ENCODE measurements at regions not wholly inside any gene's neighbourhood (a gene's known extent, or its start where the extent isn't known, plus 50 kb on each side); places are given as distances from the start of the nearest gene placed in this dataset.

GRCh38 chr20:40481337-40481736 lies 207.7 kb downstream of the MAFB start:
- H3K4me2 ChIP-seq (ENCODE audit: low read length): no peak overlapping the region
- no peak overlapping the region for H3K4me3 ChIP-seq (ENCODE audit: low read depth, low read length, poor library complexity, severe bottlenecking)
- no peaks in the 10 kb centered on the region for H3K9me2 ChIP-seq (ENCODE audit: low read depth, low read length)
- H2AFZ ChIP-seq (ENCODE audit: low read length): no peak overlapping the region
- no peaks in the 10 kb centered on the region for H3F3A ChIP-seq (ENCODE audit: insufficient read depth, low read length)
- no peaks in the 10 kb centered on the region for H3K36me3 ChIP-seq (ENCODE audit: insufficient read depth, low read length)
- H3K79me2 ChIP-seq (ENCODE audit: insufficient read depth, low read length): no peaks in the 10 kb centered on the region
- no peak overlapping the region for H3K27ac ChIP-seq (ENCODE audit: low read depth, low read length, poor library complexity, severe bottlenecking)
- no peaks in the 10 kb centered on the region for H3K27me3 ChIP-seq (ENCODE audit: insufficient read depth, low read length)
- no peaks in the 10 kb centered on the region for H3K4me1 ChIP-seq (ENCODE audit: insufficient read depth, low read length, severe bottlenecking)
- H3K9me3 ChIP-seq (ENCODE audit: low read length): no peaks in the 10 kb centered on the region
- H3K9ac ChIP-seq (ENCODE audit: low read length): no peak overlapping the region
- no peaks in the 10 kb centered on the region for H4K20me1 ChIP-seq (ENCODE audit: insufficient read depth, low read length)
- TF ChIP-seq CTCF (IDR thresholded peaks at IDR 0.05; ENCODE audit: low read length): no peak
- no peak for TF ChIP-seq EZH2 (IDR thresholded peaks at IDR 0.05; ENCODE audit: borderline replicate concordance, low read length)

- H3K4me3 ChIP-seq (ENCODE audit: low read depth, low read length, poor library complexity, severe bottlenecking): no peak overlapping the region
- no peaks in the 10 kb centered on the region for H3K4me1 ChIP-seq (ENCODE audit: insufficient read depth, low read length, severe bottlenecking)
- TF ChIP-seq EZH2 (IDR thresholded peaks at IDR 0.05; ENCODE audit: borderline replicate concordance, low read length) (no peak), CTCF (IDR thresholded peaks at IDR 0.05; ENCODE audit: low read length) (no peak)
- no peaks in the 10 kb centered on the region for H3K9me2 ChIP-seq (ENCODE audit: low read depth, low read length)
- H3K9me3 ChIP-seq (ENCODE audit: low read length): no peaks in the 10 kb centered on the region
- no peaks in the 10 kb centered on the region for H4K20me1 ChIP-seq (ENCODE audit: insufficient read depth, low read length)
- H3K4me2 ChIP-seq (ENCODE audit: low read length): no peak overlapping the region
- H3K9ac ChIP-seq (ENCODE audit: low read length): no peak overlapping the region
- H3K79me2 ChIP-seq (ENCODE audit: insufficient read depth, low read length): no peaks in the 10 kb centered on the region
- no peaks in the 10 kb centered on the region for H3F3A ChIP-seq (ENCODE audit: insufficient read depth, low read length)
- H2AFZ ChIP-seq (ENCODE audit: low read length): no peak overlapping the region
- no peaks in the 10 kb centered on the region for H3K36me3 ChIP-seq (ENCODE audit: insufficient read depth, low read length)
- no peaks in the 10 kb centered on the region for H3K27me3 ChIP-seq (ENCODE audit: insufficient read depth, low read length)
- no peak overlapping the region for H3K27ac ChIP-seq (ENCODE audit: low read depth, low read length, poor library complexity, severe bottlenecking)
These were observed 211.2 kb downstream of the MAFB start for GRCh38 chr20:40477805-40478204.

GRCh38 chr20:40476461-40476860 lies 212.6 kb downstream of the MAFB start:
- Histone ChIP-seq H3K79me2 (ENCODE audit: insufficient read depth, low read length) (no peaks in the 10 kb centered on the region), H3F3A (ENCODE audit: insufficient read depth, low read length) (no peaks in the 10 kb centered on the region), H4K20me1 (ENCODE audit: insufficient read depth, low read length) (no peaks in the 10 kb centered on the region), H3K9ac (ENCODE audit: low read length) (no peak overlapping the region), H3K27ac (ENCODE audit: low read depth, low read length, poor library complexity, severe bottlenecking) (no peak overlapping the region), H3K9me2 (ENCODE audit: low read depth, low read length) (no peaks in the 10 kb centered on the region), H3K27me3 (ENCODE audit: insufficient read depth, low read length) (no peaks in the 10 kb centered on the region), H3K36me3 (ENCODE audit: insufficient read depth, low read length) (no peaks in the 10 kb centered on the region), H3K4me1 (ENCODE audit: insufficient read depth, low read length, severe bottlenecking) (peaks cover 6% of the 10 kb centered on the region), H3K4me2 (ENCODE audit: low read length) (no peak overlapping the region), H3K4me3 (ENCODE audit: low read depth, low read length, poor library complexity, severe bottlenecking) (no peak overlapping the region), H2AFZ (ENCODE audit: low read length) (no peak overlapping the region), H3K9me3 (ENCODE audit: low read length) (no peaks in the 10 kb centered on the region)
- no peak for TF ChIP-seq EZH2 (IDR thresholded peaks at IDR 0.05; ENCODE audit: borderline replicate concordance, low read length)
- no peak for TF ChIP-seq CTCF (IDR thresholded peaks at IDR 0.05; ENCODE audit: low read length)
